Pancreas (tissue), 10 donors: ENCODE measurements at regions not wholly inside any gene's neighbourhood (a gene's known extent, or its start where the extent isn't known, plus 50 kb on each side); places are given as distances from the start of the nearest gene placed in this dataset.

Experiments
- ATAC-seq, 4 donors: fragments of 200-7000 bp; cut with Tn5 transposase; one replicate each; pipeline versions ENCODE4 v1.8.0 to v1.9.1; 2020; ENCODE audit warnings: mild to moderate bottlenecking in 4 of 4, moderate library complexity in 4 of 4
- DNase-seq, 6 donors: peaks; one replicate each; pipeline ENCODE4 v3.0.0-alpha.2; 2020
- FAIRE-seq: peaks from 2 replicates; lab custom pipeline; 2012; peaks lifted over from hg19 to GRCh38; lab: Jason Lieb, UNC
- H3K27ac ChIP-seq, 4 donors: fragments of 200-600 bp; sonication (generic); 1 replicate in 3 of 4; 2 replicates in 1 of 4; pipeline versions ENCODE4 v1.5.0 to v1.8.0; 2020
- H3K27me3 ChIP-seq, 4 donors: fragments of 200-600 bp; one replicate each; pipeline ENCODE4 v1.8.0; 2021
- H3K36me3 ChIP-seq, 3 donors: fragments of 200-600 bp; sonication (generic) in 1 of 3; one replicate each; pipeline versions ENCODE4 v1.5.0 to v1.8.0; 2020 to 2021
- H3K4me1 ChIP-seq, 3 donors: fragments of 200-600 bp; one replicate each; pipeline ENCODE4 v1.8.0; 2021
- H3K4me3 ChIP-seq, 4 donors: fragments of 200-600 bp; sonication (generic) in 2 of 4; one replicate each; pipeline versions ENCODE4 v1.5.0 to v1.8.0; 2020 to 2021
- H3K9me3 ChIP-seq, 4 donors: fragments of 200-600 bp; one replicate each; pipeline ENCODE4 v1.8.0; 2021
- WGBS, 2 donors: extraction: QIAGEN DNeasy Blood & Tissue Kit; methylation state at CpG; one replicate each; pipeline ENCODE4 v1.1.7; 2013; 5-methylcytosine and 5-hydroxymethylcytosine counted together
- intact Hi-C, 3 donors: fragments of 100-400 bp; cut with DNase I; formaldehyde crosslinking; loops; one replicate each; pipeline versions ENCODE4 v1.11.1 to v1.14.2; 2022
- TF ChIP-seq, protein P1 (sequence below), 4 donors: fragments of 200-600 bp; sonication (generic) in 3 of 4; IDR thresholded peaks; one replicate each; pipeline versions ENCODE4 v1.5.0 to v1.8.0; 2021; ENCODE audit warnings: antibody characterized with exemption in 4 of 4
- donor health status: healthy with polysubstance abuse.
- donor health status: DM: no; HTN: no; CAD: no; lungs with moderate emphysema.
- donor health status: DM: no; HTN: no; CAD: no.
- donor health status: control.
- donor health status: control.
- donor health status: Bipolar disorder and iron deficiency.
- donor health status: DM: yes; HTN: yes; CAD: no.
- donor health status: DM: no; HTN: no; CAD: no.
- donor health status: DM: no; HTN: no; CAD: no.
- donor health status: DM: yes; HTN: yes; CAD: no.

DNA sequence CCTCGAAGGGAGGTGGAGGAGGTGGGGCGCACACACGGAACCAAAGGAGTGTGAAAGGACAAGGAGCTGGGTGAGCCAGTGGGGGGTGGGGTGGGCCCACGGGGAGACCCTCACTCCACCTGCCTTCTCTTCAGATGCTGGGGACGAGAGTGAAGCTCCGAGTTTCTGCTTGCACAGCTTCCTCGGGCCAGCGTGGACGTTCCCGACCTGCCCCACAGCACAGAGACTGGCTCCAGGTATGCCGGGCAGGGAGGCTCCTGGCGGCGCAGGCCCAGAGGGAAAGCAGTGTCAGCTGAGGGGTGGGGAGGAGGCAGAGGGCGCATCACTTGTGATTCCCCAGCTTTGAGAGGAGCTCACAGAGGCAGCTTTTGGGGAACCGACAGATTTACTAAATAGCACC lies 98.5 kb upstream of the RPS6KA2 start:
- TF ChIP-seq, protein P1, sequence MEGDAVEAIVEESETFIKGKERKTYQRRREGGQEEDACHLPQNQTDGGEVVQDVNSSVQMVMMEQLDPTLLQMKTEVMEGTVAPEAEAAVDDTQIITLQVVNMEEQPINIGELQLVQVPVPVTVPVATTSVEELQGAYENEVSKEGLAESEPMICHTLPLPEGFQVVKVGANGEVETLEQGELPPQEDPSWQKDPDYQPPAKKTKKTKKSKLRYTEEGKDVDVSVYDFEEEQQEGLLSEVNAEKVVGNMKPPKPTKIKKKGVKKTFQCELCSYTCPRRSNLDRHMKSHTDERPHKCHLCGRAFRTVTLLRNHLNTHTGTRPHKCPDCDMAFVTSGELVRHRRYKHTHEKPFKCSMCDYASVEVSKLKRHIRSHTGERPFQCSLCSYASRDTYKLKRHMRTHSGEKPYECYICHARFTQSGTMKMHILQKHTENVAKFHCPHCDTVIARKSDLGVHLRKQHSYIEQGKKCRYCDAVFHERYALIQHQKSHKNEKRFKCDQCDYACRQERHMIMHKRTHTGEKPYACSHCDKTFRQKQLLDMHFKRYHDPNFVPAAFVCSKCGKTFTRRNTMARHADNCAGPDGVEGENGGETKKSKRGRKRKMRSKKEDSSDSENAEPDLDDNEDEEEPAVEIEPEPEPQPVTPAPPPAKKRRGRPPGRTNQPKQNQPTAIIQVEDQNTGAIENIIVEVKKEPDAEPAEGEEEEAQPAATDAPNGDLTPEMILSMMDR (IDR thresholded peaks at IDR 0.05) = no peak
- Histone ChIP-seq H3K4me3 (no peak overlapping the region), H3K9me3 (no peaks in the 10 kb centered on the region), H3K27ac (no peak overlapping the region), H3K36me3 (no peaks in the 10 kb centered on the region), H3K4me1 (no peaks in the 10 kb centered on the region), H3K27me3 (no peaks in the 10 kb centered on the region)
- no peak for ATAC-seq
- DNase-seq = no peak
- FAIRE-seq = no peak
- 82 to 87% methylated on average over 15 of the region's 15 CpGs for WGBS, 2 donors
- intact Hi-C loops = no loop called here

DNA sequence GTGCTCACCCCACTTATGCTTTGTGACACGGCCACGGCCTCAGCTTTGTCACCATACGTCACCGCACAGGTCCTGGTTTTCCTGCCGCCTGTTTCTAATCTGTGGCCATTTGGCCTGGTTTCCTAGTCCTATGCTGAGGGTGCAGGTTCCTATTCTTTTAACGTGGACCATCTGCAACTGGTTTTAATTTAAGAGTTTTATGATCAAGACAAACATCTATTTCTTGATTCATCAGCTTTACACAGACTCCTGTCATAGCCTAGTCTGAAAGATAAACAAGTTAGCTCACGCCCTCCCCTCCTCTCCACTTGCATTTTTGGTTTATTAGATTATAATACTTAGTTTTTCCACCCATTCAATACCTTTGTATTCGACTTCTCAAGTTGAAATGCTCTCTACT lies 97.5 kb upstream of the RPS6KA2 start:
- Histone ChIP-seq H3K4me3 (no peak overlapping the region), H3K36me3 (no peaks in the 10 kb centered on the region), H3K27me3 (no peaks in the 10 kb centered on the region), H3K9me3 (no peaks in the 10 kb centered on the region), H3K27ac (no peak overlapping the region), H3K4me1 (no peaks in the 10 kb centered on the region)
- DNase-seq (no peak), FAIRE-seq (no peak), ATAC-seq (no peak)
- intact Hi-C loops = no loop called here
- WGBS, 2 donors = 80 to 81% methylated on average over 8 of the region's 8 CpGs
- TF ChIP-seq, protein P1 (IDR thresholded peaks at IDR 0.05) = no peak

DNA sequence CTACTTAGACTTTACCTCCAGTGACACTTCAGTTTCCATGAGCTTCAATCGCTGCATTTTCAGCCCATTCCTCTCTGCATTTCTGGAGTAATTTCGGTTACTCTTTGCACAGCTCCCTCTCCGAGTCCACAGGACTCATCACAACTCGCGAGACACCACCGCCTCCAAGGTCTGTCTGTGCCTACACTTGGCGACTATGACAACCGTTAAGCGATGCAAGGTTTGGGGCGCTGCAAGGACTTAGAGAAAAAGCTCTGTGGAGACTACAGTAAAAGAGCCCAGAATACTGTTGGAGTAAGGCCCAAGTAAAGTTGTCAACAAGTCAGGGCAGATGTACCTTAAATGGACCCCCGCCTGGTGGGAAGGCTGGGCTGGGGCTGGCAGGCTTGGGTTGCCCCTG lies 95.7 kb upstream of the RPS6KA2 start:
- no peaks in the 10 kb centered on the region for H3K27me3 ChIP-seq
- no peak overlapping the region for H3K27ac ChIP-seq
- WGBS, 2 donors = 89 to 92% methylated on average over 11 of the region's 11 CpGs
- DNase-seq (no peak), ATAC-seq (no peak), FAIRE-seq (no peak)
- no peaks in the 10 kb centered on the region for H3K4me1 ChIP-seq
- TF ChIP-seq, protein P1 (IDR thresholded peaks at IDR 0.05) = no peak
- H3K36me3 ChIP-seq = no peaks in the 10 kb centered on the region
- intact Hi-C loops = no loop called here
- H3K4me3 ChIP-seq = no peak overlapping the region
- no peaks in the 10 kb centered on the region for H3K9me3 ChIP-seq

DNA sequence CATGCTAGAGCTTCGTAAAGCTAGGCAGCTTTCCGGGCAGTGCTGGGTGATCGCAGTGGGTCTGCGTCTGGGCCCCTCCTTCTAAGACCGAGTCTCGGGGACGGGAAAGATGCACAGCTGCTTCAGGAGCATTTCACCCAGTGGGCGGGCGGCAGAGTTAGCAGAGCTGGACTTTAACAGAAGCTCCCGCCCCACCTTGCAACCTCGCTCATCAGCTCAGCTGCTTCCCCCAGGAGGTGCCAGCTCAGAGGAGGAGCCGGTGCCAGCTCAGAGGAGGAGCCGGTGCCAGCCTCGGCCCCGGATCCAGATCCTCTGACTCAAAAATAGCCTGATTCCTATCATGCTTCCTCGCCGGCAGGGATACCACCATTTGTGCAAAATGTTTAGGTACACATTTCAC lies 94.5 kb upstream of the RPS6KA2 start:
- ATAC-seq (no peak), DNase-seq (no peak), FAIRE-seq (no peak)
- H3K36me3 ChIP-seq = no peaks in the 10 kb centered on the region
- no peaks in the 10 kb centered on the region for H3K4me1 ChIP-seq
- WGBS, 2 donors = 67 to 68% methylated on average over 17 of the region's 17 CpGs
- no peaks in the 10 kb centered on the region for H3K9me3 ChIP-seq
- intact Hi-C loops = no loop called here
- TF ChIP-seq, protein P1 (IDR thresholded peaks at IDR 0.05) = no peak
- H3K4me3 ChIP-seq = no peak overlapping the region
- no peaks in the 10 kb centered on the region for H3K27me3 ChIP-seq
- H3K27ac ChIP-seq = no peak overlapping the region

DNA sequence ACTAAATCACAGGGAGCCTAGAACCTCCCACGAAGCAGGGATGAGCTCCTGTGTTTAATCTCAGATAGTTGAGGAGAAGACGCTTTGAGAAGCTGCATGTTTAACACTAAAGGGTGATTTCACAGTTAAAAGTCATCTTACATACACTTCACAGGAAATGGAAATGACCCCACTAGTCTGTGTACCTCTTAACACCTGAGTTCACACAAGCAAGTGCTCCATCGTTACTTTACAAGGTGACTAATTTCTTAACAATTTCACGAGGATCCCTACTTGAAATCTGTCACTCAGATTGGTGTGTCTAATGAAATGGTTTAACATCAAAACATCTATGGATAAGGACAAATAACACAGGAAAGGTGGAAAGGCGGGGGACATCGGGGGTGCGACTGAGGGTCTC lies 93.8 kb upstream of the RPS6KA2 start:
- no peaks in the 10 kb centered on the region for H3K27me3 ChIP-seq
- DNase-seq (no peak), FAIRE-seq (no peak), ATAC-seq (no peak)
- no peaks in the 10 kb centered on the region for H3K9me3 ChIP-seq
- no peak overlapping the region for H3K27ac ChIP-seq
- intact Hi-C loops = no loop called here
- no peak overlapping the region for H3K4me3 ChIP-seq
- WGBS, 2 donors = 73 to 81% methylated on average over 7 of the region's 7 CpGs
- H3K36me3 ChIP-seq = no peaks in the 10 kb centered on the region
- no peaks in the 10 kb centered on the region for H3K4me1 ChIP-seq
- TF ChIP-seq, protein P1 (IDR thresholded peaks at IDR 0.05) = no peak
